ENCODE measurements at regions not wholly inside any gene's neighbourhood (a gene's known extent, or its start where the extent isn't known, plus 50 kb on each side); places are given as distances from the start of the nearest gene placed in this dataset.

DNA sequence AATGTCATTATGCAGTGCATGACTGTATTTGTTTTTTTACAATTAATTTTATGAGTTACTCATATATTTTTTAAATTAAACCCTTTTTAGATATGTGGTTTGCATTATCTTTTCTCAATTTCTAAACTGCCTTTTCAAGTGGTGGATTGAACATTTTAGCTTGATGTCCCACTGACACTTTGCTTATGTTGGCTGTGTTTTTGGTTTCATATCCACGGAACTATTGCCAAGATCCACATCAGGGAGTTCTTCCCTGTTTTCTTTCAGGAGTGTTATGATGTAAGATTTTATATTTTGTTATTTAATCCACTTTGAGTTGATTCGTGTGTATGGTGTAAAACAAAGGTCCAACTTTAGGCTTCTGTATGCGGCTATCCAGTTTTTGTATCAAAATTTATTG lies 1144.9 kb upstream of the EYS start:
- H3K27me3 ChIP-seq (ENCODE audit: insufficient read depth, low read length) = no peaks in the 10 kb centered on the region
- no peaks in the 10 kb centered on the region for H3K4me1 ChIP-seq (ENCODE audit: insufficient read depth, low read length)
- Mint-ChIP-seq H3K9me3 (peaks cover 0 to 12% (median 3%) of the 10 kb centered on the region in 8 donors), H3K4me3 (no peak overlapping the region), H3K27ac (no peak overlapping the region), H3K27me3 (no peaks in the 10 kb centered on the region), H3K36me3 (no peaks in the 10 kb centered on the region), H3K4me1 (no peaks in the 10 kb centered on the region)
- H3K9me3 ChIP-seq (ENCODE audit: control insufficient read depth in 1 of 2, low read length in 2 of 2) = no peaks in the 10 kb centered on the region
- ChIA-PET CTCF (ENCODE audit: partially characterized antibody) (no interaction called here), POLR2A (ENCODE audit: partially characterized antibody) (no interaction called here)
- no peak overlapping the region for H3K4me3 ChIP-seq (ENCODE audit: low read length in 2 of 2)
- no peak for DNase-seq
- no peaks in the 10 kb centered on the region for H3K36me3 ChIP-seq (ENCODE audit: insufficient read depth, low read length)
- intact Hi-C loops (cut with micrococcal nuclease) = no loop called here
- no peak overlapping the region for H3K27ac ChIP-seq (ENCODE audit: low read depth, low read length)

DNA sequence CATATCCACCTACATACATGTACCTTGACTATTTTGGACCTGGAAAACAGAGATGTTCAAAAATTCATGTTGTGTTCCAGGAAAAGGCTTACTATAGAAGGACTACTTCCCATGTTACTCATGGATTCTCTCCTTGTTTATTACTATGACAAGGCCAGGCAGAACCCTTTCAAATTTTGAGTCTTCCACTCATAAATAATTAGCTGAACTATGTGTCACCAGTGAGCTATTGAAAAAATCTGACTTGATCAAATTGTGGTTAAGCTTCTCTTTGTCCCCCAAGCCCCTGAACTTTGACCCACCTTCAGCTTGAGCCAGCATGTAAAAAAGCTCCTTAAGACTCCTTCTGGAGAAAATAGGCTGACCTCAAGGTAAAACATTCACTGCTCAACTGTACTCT lies 1142.8 kb upstream of the EYS start:
- Histone ChIP-seq H3K27ac (ENCODE audit: low read depth, low read length) (no peak overlapping the region), H3K4me3 (ENCODE audit: low read length in 2 of 2) (no peak overlapping the region), H3K27me3 (ENCODE audit: insufficient read depth, low read length) (no peaks in the 10 kb centered on the region), H3K9me3 (ENCODE audit: control insufficient read depth in 1 of 2, low read length in 2 of 2) (no peaks in the 10 kb centered on the region), H3K36me3 (ENCODE audit: insufficient read depth, low read length) (no peaks in the 10 kb centered on the region), H3K4me1 (ENCODE audit: insufficient read depth, low read length) (no peaks in the 10 kb centered on the region)
- ChIA-PET CTCF (ENCODE audit: partially characterized antibody) (no interaction called here), POLR2A (ENCODE audit: partially characterized antibody) (no interaction called here)
- H3K4me3 Mint-ChIP-seq = no peak overlapping the region
- H3K36me3 Mint-ChIP-seq = no peaks in the 10 kb centered on the region
- no peak for DNase-seq
- peaks cover 0 to 12% (median 3%) of the 10 kb centered on the region in 8 donors for H3K9me3 Mint-ChIP-seq
- H3K27me3 Mint-ChIP-seq = no peaks in the 10 kb centered on the region
- intact Hi-C loops (cut with micrococcal nuclease) = no loop called here
- no peak overlapping the region for H3K27ac Mint-ChIP-seq
- no peaks in the 10 kb centered on the region for H3K4me1 Mint-ChIP-seq

DNA sequence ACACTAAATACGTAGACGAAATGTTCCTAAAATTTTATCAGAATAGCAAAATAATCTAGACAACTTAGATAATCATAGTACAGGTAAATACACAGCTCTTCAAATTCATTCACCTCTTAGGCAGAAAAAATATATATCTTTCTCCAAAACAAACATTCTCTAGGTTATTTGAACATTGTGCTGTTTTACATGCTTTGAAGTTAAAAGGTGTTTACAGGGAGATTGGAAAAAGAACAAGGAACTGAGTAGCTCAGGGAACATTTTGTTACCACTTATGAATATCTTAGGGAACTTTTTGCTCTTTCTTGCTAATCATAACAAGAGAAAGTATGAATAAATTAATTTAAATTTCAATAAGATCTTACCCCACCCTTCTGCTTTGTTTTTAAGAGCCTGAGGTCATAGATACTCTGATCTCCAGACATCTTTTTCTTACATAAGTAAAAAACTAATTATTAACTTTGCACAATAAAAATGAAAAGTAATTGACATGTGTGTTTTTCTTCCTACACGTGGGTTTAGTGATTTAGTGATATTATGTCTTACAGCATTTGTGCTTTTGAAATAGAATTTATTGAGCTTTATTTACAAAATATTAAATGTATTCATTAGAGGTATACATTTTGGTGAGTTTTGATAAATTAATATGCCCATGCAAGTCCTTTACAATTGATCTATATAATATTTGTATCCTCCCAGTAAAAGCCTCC lies 1141.4 kb upstream of the EYS start:
- Mint-ChIP-seq H3K27me3 (no peaks in the 10 kb centered on the region), H3K36me3 (no peaks in the 10 kb centered on the region), H3K9me3 (peaks cover 0 to 11% (median 2%) of the 10 kb centered on the region in 8 donors), H3K4me3 (no peak overlapping the region), H3K4me1 (no peaks in the 10 kb centered on the region), H3K27ac (no peak overlapping the region)
- intact Hi-C loops (cut with micrococcal nuclease) = no loop called here
- CTCF ChIA-PET (ENCODE audit: partially characterized antibody) = no interaction called here
- Histone ChIP-seq H3K27me3 (ENCODE audit: insufficient read depth, low read length) (no peaks in the 10 kb centered on the region), H3K36me3 (ENCODE audit: insufficient read depth, low read length) (no peaks in the 10 kb centered on the region), H3K4me1 (ENCODE audit: insufficient read depth, low read length) (no peaks in the 10 kb centered on the region), H3K4me3 (ENCODE audit: low read length in 2 of 2) (no peak overlapping the region), H3K27ac (ENCODE audit: low read depth, low read length) (no peak overlapping the region), H3K9me3 (ENCODE audit: control insufficient read depth in 1 of 2, low read length in 2 of 2) (no peaks in the 10 kb centered on the region)
- POLR2A ChIA-PET (ENCODE audit: partially characterized antibody) = no interaction called here
- DNase-seq = no peak

DNA sequence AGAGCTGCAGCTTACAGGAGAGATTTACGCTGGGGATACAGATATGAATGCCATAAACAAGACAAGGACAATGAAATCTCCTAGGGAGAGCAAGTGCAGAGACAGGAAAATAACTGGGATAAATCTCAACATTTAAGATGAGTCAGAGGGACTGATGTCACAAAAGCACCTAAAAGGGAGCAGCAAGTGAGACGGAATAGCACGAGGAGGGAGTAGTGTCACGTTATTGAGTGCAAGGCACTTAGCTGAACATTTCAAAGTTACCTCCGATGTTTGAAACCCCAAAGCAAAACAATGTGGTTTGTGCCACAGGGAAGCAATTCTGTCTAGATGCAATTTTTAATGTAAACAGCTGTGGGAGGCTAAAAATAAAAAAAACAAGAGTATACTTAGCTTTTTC lies 1131.7 kb upstream of the EYS start:
- Histone ChIP-seq H3K27ac (ENCODE audit: low read depth, low read length) (no peak overlapping the region), H3K36me3 (ENCODE audit: insufficient read depth, low read length) (no peaks in the 10 kb centered on the region), H3K4me3 (ENCODE audit: low read length in 2 of 2) (no peak overlapping the region), H3K9me3 (ENCODE audit: control insufficient read depth in 1 of 2, low read length in 2 of 2) (no peaks in the 10 kb centered on the region), H3K4me1 (ENCODE audit: insufficient read depth, low read length) (no peaks in the 10 kb centered on the region), H3K27me3 (ENCODE audit: insufficient read depth, low read length) (no peaks in the 10 kb centered on the region)
- intact Hi-C loops (cut with micrococcal nuclease) = no loop called here
- Mint-ChIP-seq H3K4me3 (no peak overlapping the region), H3K36me3 (no peaks in the 10 kb centered on the region), H3K4me1 (no peaks in the 10 kb centered on the region), H3K9me3 (peaks cover 0 to 26% (median 5%) of the 10 kb centered on the region in 8 donors), H3K27me3 (no peaks in the 10 kb centered on the region), H3K27ac (no peak overlapping the region)
- POLR2A ChIA-PET (ENCODE audit: partially characterized antibody) = no interaction called here
- CTCF ChIA-PET (ENCODE audit: partially characterized antibody) = no interaction called here
- no peak for DNase-seq

DNA sequence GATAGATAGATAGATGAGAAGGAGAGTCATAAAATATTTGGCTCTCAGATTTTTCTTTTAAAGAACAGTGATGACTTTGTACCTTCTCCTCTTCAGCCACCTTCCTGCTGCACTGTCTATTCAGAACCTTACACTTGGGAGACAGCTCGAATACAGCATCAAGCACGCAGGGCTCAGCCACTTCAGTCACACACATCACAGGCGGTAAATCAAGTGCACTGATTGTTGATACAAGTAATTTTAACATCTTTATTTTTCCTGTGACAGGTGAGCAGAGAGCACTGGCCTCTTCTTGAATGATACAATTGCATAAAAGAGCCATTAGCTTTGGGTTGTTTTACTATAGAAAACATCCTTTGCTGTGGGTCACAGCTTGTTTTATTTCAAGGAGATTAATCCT lies 1118.5 kb upstream of the EYS start:
- intact Hi-C loops (cut with micrococcal nuclease) = no loop called here

DNA sequence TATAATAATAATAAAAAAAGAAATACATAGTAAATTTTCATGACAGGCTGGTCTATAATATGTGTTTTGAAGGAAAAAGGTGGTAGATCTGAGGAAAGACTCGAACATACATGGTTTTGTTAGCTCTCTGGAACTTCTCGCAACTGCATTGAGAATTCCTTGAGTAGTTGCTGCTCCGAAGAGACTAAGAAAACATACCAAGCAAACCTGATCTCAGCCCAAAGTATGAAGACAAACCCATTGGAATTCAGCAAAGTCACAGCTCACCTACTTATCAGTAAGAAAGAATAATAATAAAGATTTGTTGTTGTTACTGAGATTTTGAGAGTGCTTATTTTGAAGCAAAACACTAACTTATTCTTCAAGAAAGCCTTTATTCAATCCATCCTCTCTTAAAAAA lies 1107.1 kb upstream of the EYS start:
- no peaks in the 10 kb centered on the region for H3K36me3 ChIP-seq (ENCODE audit: insufficient read depth, low read length)
- H3K4me3 ChIP-seq (ENCODE audit: low read length in 2 of 2) = no peak overlapping the region
- H3K9me3 Mint-ChIP-seq = peaks cover 0 to 12% (median 4%) of the 10 kb centered on the region in 8 donors
- intact Hi-C loops (cut with micrococcal nuclease) = no loop called here
- CTCF ChIA-PET (ENCODE audit: partially characterized antibody) = no interaction called here
- H3K4me3 Mint-ChIP-seq = no peak overlapping the region
- H3K4me1 Mint-ChIP-seq = no peaks in the 10 kb centered on the region
- no peaks in the 10 kb centered on the region for H3K9me3 ChIP-seq (ENCODE audit: control insufficient read depth in 1 of 2, low read length in 2 of 2)
- no peaks in the 10 kb centered on the region for H3K36me3 Mint-ChIP-seq
- no peaks in the 10 kb centered on the region for H3K27me3 Mint-ChIP-seq
- POLR2A ChIA-PET (ENCODE audit: partially characterized antibody) = no interaction called here
- H3K27ac Mint-ChIP-seq = no peak overlapping the region
- no peaks in the 10 kb centered on the region for H3K27me3 ChIP-seq (ENCODE audit: insufficient read depth, low read length)
- no peak for DNase-seq
- H3K27ac ChIP-seq (ENCODE audit: low read depth, low read length) = no peak overlapping the region
- no peaks in the 10 kb centered on the region for H3K4me1 ChIP-seq (ENCODE audit: insufficient read depth, low read length)

More for the DNA sequence above, 1118.5 kb upstream of the EYS start:
- ChIA-PET POLR2A (ENCODE audit: partially characterized antibody) (no interaction called here), CTCF (ENCODE audit: partially characterized antibody) (no interaction called here)
- H3K4me3 ChIP-seq (ENCODE audit: low read length in 2 of 2) = no peak overlapping the region
- no peak overlapping the region for H3K27ac ChIP-seq (ENCODE audit: low read depth, low read length)
- H3K9me3 ChIP-seq (ENCODE audit: control insufficient read depth in 1 of 2, low read length in 2 of 2) = no peaks in the 10 kb centered on the region
- peaks cover 0 to 11% (median 1%) of the 10 kb centered on the region in 8 donors for H3K9me3 Mint-ChIP-seq
- no peaks in the 10 kb centered on the region for H3K4me1 ChIP-seq (ENCODE audit: insufficient read depth, low read length)
- no peak for DNase-seq
- H3K27me3 Mint-ChIP-seq = no peaks in the 10 kb centered on the region
- H3K36me3 Mint-ChIP-seq = no peaks in the 10 kb centered on the region
- no peaks in the 10 kb centered on the region for H3K36me3 ChIP-seq (ENCODE audit: insufficient read depth, low read length)
- H3K27me3 ChIP-seq (ENCODE audit: insufficient read depth, low read length) = no peaks in the 10 kb centered on the region
- no peak overlapping the region for H3K4me3 Mint-ChIP-seq
- no peaks in the 10 kb centered on the region for H3K4me1 Mint-ChIP-seq
- H3K27ac Mint-ChIP-seq = no peak overlapping the region

GRCh38 chr6:66808771-66809170 lies 1101.7 kb upstream of the EYS start:
- H3K27ac ChIP-seq (ENCODE audit: low read depth, low read length) = no peak overlapping the region
- H3K27me3 ChIP-seq (ENCODE audit: insufficient read depth, low read length) = no peaks in the 10 kb centered on the region
- H3K36me3 Mint-ChIP-seq = no peaks in the 10 kb centered on the region
- no peak for DNase-seq
- H3K36me3 ChIP-seq (ENCODE audit: insufficient read depth, low read length) = no peaks in the 10 kb centered on the region
- H3K4me1 Mint-ChIP-seq = no peaks in the 10 kb centered on the region
- no peak overlapping the region for H3K27ac Mint-ChIP-seq
- H3K4me1 ChIP-seq (ENCODE audit: insufficient read depth, low read length) = no peaks in the 10 kb centered on the region
- CTCF ChIA-PET (ENCODE audit: partially characterized antibody) = no interaction called here
- intact Hi-C loops (cut with micrococcal nuclease) = no loop called here
- peaks cover 0 to 9% (median 4%) of the 10 kb centered on the region in 8 donors for H3K9me3 Mint-ChIP-seq
- POLR2A ChIA-PET (ENCODE audit: partially characterized antibody) = no interaction called here
- H3K4me3 ChIP-seq (ENCODE audit: low read length in 2 of 2) = no peak overlapping the region
- H3K9me3 ChIP-seq (ENCODE audit: control insufficient read depth in 1 of 2, low read length in 2 of 2) = no peaks in the 10 kb centered on the region
- H3K27me3 Mint-ChIP-seq = no peaks in the 10 kb centered on the region
- H3K4me3 Mint-ChIP-seq = no peak overlapping the region

GRCh38 chr6:66796987-66797386 lies 1090.0 kb upstream of the EYS start:
- Histone ChIP-seq H3K27me3 (ENCODE audit: insufficient read depth, low read length) (no peaks in the 10 kb centered on the region), H3K4me3 (ENCODE audit: low read length in 2 of 2) (no peak overlapping the region), H3K36me3 (ENCODE audit: insufficient read depth, low read length) (no peaks in the 10 kb centered on the region), H3K4me1 (ENCODE audit: insufficient read depth, low read length) (no peaks in the 10 kb centered on the region), H3K9me3 (ENCODE audit: control insufficient read depth in 1 of 2, low read length in 2 of 2) (no peaks in the 10 kb centered on the region), H3K27ac (ENCODE audit: low read depth, low read length) (no peak overlapping the region)
- Mint-ChIP-seq H3K36me3 (no peaks in the 10 kb centered on the region), H3K4me1 (no peaks in the 10 kb centered on the region), H3K27ac (peak overlapping the region in 1 of 7 donors; percentile 50), H3K27me3 (no peaks in the 10 kb centered on the region), H3K9me3 (peaks cover 0 to 5% (median 0%) of the 10 kb centered on the region in 8 donors), H3K4me3 (no peak overlapping the region)
- CTCF ChIA-PET (ENCODE audit: partially characterized antibody) = no interaction called here
- DNase-seq = no peak
- intact Hi-C loops (cut with micrococcal nuclease) = no loop called here
- POLR2A ChIA-PET (ENCODE audit: partially characterized antibody) = no interaction called here
